Muscle of back (tissue), 3 donors: ENCODE measurements at regions not wholly inside any gene's neighbourhood (a gene's known extent, or its start where the extent isn't known, plus 50 kb on each side); places are given as distances from the start of the nearest gene placed in this dataset.
"Not testable (repeated sequence)": the region's sequence is repeated elsewhere in the genome, so short reads cannot be mapped to it uniquely, and the experiment has no call there.

Source experiments
- DNase-seq, 3 donors: peaks; one replicate each; pipeline versions ENCODE4 v3.0.0 to v3.0.0-alpha.2; 2013

DNA sequence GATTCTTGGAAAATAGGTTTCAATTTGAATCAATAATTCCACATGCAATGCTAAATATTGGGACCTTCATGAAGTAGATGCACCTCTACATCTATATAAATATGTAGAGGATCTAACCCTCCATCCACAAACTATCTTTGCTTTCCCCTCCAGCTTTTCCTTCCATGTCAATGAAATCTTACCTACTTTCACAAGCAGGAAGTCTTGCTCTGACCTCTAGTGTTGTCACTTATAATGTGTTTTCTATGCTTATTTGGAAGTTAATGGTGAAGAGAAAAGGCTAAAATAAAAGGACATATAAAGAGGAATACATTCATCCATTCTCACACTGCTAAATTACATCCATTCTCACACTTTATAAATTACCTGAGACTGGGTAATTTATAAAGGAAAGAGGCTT lies 472.7 kb upstream of the DIAPH2 start:
- no peak for DNase-seq

DNA sequence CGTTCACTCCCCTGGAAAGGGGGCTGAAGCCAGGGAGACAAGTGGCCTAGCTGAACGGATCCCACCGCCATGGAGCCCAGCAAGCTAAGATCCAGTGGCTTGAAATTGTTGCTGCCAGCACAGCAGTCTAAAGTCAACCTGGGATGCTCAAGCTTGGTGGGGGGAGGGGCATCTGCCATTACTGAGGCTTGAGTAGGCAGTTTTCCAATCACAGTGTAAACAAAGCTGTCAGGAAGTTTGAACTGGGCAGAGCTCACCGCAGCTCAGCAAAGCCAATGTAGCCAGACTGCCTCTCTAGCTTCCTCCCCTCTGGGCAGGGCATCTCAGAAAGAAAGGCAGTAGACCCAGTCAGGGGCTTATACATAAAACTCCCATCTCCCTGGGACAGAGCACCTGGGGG lies 470.0 kb upstream of the DIAPH2 start:
- not testable (repeated sequence) for DNase-seq

DNA sequence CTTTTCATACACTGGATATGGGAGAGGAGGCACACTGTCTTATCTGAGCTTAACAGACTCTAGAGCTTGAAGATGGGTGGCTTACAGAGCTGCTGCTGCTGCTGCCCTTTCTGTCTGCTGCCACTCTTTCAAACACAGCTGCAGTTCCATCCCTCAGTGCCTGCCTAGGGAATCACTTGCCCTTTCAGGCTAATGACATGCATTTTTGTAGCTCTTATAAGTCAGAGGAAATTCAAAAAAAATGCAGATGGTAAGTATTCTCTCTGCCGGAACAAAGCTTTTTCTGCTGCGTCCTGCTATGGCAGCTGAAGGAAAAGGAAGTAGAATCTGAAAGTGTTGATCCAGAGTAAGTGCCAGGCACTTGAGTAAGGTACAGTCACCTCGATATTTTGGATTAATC lies 460.4 kb upstream of the DIAPH2 start:
- DNase-seq, result no peak

DNA sequence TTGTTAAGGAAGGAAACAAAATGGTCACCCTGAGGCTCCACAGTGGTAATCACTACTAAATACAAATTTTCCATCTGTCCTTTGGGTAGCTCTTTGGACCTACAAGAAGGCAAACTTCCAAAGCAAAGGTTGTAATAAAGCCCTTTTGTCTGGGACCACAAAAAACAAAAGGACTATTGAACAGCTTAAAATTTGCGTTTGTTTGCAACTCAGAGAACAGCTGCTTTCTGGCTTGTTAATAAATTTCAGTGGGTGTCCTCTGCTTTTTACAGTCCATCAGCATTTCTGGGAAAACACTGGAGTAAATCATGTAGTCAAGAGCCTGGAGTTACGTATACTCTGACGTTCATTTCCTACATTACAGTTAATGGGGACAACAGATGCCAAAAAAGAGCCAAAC lies 439.7 kb upstream of the DIAPH2 start:
- peak; percentile 48 to 78 (median 56) for DNase-seq

DNA sequence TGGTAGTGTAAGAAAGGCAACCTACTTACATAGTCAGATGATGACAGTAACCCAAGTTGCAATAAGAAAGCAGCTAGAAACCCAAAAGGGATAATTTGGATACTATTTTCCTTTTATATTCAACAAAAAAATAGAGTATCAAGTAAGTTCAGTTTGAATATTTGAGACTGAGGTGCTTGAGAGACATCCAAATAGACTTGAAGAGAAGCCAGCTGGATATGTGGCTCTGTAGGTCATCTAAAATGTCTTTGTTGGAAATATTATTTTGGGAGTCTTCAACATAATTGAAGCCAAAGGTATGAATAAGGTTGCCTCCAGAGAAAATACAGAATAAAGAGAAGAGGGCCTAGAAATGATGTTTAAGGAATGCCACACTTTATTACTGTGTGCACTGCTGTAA lies 438.2 kb upstream of the DIAPH2 start:
- DNase-seq, result peak; percentile 23 to 67 (median 47)
